OCI-LY3 (cell line): ENCODE measurements at regions not wholly inside any gene's neighbourhood (a gene's known extent, or its start where the extent isn't known, plus 50 kb on each side); places are given as distances from the start of the nearest gene placed in this dataset.

Experiments
- CTCF ChIP-seq: fragments of 200-600, 300-600 bp; sonication (generic); IDR thresholded peaks from 2 replicates; pipeline ENCODE4 v1.5.1; 2014; ENCODE audit warnings: antibody characterized with exemption, low read length, low read depth
- EZH2phosphoT487 ChIP-seq: fragments of 200-600 bp; shearing (Covaris generic); IDR thresholded peaks from 2 replicates; pipeline ENCODE4 v1.6.1; 2018; ENCODE audit warnings: antibody characterized with exemption, mixed run types, low read depth

GRCh38 chr10:123538401-123539320, 127.5 kb upstream of the GPR26 start:
- TF ChIP-seq CTCF = no peak
- TF ChIP-seq EZH2phosphoT487 = no peak
